T1000 (cell line): ENCODE measurements at regions not wholly inside any gene's neighbourhood (a gene's known extent, or its start where the extent isn't known, plus 50 kb on each side); places are given as distances from the start of the nearest gene placed in this dataset.

Experiments used
- DNase-seq: peaks from one replicate; lab custom pipeline; 2025; ENCODE audit warnings: mixed read lengths; lab: John Stamatoyannopoulos, UW

DNA sequence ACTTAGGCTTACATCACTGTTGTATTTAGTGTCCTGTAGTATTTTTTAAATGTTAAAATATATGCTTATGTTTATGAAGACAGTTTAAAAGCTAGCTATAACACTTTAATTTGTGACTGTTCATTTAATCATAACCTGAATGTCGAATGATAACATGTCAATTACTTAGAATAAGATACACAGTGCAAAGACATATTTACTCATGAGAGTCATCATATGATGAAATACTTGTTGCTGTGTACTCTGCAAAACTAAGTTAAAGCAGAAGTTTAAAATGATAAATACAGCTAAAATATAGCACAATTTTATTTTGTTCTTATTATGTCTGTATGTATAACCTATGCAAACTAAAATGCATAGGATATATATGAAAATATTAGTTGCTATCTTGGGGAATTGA lies 497.4 kb downstream of the FSCB start:
- no peak for DNase-seq

DNA sequence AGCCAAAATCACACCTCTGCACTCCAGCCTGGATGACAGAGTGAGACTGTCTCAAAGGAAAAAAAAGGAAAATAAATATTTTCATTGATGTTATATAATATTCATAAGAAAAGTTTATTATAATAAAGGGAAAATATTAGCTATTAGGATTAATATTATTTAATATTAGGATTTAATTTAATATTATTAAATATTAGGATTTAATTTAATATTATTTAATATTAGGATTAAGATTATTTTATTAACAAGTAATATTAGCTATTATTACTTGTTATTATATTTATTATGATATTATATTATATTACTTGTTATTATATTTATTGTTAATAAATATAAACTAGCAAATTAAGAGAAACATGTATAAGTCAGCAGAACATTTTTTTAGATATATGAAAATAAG lies 518.1 kb downstream of the FSCB start:
- DNase-seq, result no peak

DNA sequence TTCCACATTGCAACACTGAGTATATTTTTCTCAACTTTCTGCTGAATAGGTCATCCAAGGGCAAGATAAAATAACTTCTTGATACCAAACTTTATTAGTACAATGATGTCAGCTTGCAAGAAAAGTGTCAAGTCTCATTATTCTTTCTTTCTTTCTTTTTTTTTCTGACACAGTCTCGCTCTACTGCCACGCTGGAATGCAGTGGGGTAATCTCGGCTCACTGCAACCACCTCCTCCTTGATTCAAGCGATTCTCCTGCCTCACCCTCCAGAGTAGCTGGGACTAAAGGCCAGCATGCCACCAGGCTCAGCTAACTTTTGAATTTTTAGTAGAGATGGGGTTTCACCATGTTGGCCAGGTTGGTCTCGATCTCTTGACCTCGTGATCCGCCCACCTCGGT lies 523.4 kb downstream of the FSCB start:
- DNase-seq, result no peak

DNA sequence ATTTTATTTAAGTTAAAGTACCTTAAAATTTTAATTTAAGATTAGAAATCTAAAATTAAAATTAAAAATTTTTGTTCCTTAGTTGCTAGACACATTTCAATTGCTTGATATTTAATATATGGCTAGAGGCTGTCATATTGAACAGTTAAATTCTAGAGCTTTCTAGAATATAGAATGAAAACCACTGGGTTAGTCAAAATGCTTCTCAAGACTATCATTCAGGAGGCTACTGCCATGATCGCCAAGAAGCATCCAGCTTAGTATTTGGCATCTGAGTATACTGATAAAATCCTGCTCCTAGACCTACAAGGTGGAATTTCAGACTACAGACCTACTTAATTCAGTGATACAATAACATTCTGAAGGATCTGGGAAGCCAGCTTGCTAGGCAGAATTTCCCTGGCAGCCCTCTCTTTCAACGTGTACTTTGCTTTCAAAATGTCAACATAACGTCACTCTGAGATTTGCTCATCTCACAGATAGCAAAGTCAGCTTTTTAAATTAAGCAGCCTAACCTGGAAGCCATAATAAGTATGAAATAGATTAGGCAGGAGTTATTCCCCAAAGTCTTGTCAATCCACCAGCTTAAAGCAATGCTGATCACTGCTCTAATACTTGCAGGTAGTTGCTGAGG lies 525.8 kb downstream of the FSCB start:
- no peak for DNase-seq

DNA sequence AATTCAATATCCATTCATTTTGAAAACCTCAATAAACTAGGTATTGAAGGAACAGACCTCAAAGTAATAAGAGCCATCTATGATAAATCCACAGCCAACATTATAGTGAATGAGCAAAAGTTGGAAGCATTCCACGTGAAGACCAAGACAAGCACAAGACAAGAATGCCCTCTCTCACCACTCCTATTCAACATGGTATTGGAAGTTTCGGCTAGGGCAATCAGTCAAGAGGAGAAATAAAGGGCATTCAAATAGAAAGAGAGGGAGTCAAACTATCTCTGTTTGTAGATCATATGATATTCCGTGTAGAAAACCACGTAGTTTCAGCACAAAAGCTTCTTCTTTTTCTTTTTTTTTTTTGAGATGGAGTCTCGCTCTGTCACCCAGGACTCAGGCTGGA lies 550.3 kb downstream of the FSCB start:
- DNase-seq, result no peak

DNA sequence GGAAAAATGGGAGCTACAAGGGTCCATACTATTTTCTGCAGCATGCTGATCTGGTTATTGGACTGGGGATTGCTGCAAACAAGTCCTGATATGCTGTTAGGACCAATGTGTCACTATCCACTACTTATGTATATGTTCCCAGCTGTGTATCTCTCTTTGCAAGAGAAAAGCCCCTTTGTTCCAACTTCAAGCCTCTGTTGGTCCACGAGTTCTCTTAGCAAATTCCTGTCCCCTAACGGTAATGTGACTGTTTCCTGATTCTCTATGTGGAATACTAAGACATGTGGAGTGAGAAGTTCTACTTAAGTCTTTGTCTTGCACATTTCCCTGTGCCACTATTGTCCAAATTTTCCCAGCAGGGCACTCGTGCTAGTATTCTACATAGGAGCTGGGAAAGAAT lies 557.7 kb downstream of the FSCB start:
- DNase-seq, result no peak

DNA sequence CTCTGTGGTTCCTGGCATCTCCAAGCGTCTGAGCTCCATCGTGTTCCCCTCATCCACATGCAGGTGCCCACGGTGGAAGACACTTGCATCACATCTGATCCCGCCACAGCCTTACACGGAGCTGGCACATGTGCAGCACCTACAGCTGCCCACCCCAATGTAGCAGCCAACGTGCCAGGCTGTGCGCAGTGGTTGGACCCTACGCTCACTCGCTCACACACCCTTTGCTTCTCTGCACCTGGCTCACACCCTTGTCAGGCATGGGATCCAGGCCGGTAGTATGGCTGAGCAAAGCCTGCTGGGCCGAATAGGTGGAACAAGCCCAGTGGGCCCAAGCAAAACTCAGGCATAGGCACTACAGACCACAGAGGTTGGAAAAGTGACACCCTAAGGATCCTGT lies 567.2 kb downstream of the FSCB start:
- no peak for DNase-seq

DNA sequence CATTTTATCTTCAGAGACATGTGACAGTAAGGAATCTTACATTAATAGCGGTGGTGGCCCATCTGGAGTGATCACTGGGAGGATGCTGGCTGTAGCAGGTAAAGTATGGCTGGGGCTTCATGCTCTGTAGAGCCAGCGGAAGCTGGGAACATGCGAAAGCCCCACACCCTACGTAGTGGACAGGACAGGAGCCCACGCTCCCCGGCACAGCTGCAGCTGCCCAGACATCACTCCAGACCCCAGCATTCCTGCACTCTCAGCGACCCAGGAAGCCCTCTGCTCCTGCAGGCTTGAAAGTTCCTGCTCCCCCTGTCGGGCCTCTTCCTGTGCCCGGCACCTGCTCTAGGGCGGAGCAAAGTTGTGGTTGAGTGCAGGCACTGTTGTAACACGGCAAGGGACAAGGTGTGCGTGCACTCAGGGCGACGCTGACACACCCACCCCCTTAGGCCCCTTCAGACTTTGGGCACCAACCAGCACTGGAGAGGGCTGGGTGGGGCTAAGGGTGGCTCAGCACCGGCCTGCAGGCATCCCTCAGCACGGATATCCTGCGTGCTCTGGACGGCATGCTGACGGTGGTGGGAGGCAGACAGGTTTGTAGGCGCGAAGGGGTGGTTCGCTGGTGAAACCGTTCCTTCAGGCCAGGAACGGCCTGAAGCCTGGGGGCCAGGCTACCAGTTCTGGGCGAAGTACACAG lies 568.3 kb downstream of the FSCB start:
- DNase-seq, result no peak

DNA sequence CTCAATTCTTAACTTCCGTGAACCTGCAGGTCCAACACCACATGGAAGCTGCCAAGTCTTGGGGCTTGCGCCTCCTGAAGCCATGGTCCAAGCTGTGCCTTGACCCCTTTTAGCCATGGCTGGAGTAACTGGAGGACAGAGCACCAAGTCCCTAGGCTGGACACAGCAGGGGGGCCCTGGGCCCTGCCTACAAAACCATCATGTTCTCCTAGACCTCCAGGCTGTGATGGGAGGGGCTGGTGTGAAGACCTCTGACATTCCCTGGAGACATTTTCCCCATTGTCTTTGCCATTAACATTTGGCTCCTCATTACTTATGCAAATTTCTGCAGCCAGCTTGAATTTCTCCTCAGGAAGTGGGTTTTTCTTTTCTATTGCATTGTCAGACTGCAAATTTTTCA lies 570.1 kb downstream of the FSCB start:
- no peak for DNase-seq

DNA sequence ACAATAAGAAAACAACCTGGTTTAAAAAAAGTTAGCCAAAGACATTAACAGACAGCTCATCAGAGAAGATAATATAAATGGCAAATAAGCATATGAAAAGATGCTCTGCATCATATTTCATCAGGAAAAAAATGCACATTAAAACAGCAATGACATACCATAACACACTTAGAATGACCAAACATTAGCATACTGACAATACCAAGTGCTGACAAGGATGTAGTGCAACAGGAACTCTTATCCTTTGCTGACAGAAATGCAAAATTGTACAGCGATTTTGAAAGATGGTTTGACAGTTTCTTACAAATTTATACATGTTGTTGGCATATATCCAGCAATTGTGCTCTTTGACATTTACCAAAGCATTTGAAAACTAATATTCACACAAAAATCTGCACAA lies 573.0 kb downstream of the FSCB start:
- DNase-seq, result no peak

DNA sequence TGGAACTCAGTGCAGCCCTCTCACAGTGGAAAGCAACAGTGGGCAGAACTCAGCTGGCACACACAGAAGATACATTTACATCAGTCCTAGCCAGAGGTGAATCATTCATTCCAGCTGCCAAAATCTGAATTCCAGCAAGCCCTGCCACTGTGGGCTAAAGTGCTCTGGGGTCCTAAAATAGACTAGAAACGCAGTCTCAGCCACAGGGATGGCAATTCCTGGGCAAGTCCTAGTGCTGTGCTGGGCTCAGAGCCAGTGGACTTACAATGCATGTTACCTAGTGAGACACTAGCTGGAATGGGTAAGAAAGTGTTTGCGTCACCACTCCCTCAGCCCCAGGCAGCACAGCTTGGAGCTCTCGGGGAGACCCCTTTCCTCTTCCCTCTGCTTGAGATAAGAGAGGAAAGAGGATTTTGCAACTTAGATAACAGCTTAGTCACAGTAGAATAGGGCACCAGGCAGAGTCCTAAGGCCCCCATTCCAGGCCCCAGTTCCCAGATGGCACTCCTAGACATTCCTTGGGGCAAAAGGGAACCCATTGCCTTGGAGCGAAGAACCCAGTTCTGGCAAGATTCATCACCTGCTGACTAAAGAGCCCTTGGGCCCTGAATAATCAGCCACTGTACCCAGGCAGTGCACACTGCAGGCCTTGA lies 592.9 kb downstream of the FSCB start:
- DNase-seq, result no peak

DNA sequence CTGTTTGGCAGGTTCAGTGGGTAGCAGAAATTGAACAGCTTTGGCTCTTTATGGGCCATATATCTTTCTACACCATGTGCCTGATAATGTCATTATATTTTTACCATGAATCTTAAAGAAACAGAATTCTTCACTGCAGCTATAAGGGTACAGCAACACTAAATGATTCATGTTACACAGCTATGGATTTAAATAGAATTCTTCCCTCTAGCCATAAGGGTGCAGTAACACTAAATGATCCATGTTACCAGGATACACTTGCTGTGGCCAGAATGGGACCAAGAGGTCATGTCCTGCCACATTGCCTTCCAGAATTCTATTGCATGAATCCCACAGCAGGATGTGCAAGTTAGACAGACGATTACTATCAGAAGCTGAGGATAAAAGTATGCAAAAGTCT lies 603.9 kb downstream of the FSCB start:
- no peak for DNase-seq

DNA sequence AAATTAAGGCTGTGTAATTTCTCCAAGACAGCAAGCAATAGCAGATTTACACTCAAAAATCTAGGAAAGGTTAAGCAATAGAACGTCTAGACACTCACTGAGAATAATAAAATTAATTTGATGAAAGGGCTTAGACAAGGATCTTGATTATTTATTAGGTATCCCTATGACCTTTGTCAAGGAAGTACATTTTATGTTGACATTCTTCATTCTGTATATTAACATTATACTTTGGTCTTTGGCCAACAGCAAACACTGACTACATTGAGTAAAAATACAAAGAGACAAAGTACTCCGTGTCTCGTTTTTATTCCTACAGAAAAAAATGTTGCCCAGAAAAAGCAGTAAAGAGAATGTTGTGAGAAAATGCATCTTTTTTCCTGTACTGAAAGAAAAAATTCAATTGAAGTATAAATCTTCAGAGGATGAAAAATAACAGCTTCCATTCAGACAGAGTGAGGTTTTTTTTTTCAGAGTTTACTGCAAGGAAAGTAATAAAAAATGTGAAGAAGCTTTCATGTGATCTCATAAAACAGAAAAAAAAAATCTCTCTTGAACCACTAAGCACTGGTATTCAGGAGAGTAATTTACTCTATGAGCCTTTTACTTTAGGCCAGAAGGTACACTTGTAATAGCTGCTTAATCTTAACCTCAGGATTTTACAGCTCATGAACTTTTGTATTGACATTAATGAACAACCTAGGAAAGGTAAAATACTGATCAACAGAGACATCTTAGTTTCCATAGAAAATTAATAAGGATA lies 605.0 kb downstream of the FSCB start:
- DNase-seq, result no peak

DNA sequence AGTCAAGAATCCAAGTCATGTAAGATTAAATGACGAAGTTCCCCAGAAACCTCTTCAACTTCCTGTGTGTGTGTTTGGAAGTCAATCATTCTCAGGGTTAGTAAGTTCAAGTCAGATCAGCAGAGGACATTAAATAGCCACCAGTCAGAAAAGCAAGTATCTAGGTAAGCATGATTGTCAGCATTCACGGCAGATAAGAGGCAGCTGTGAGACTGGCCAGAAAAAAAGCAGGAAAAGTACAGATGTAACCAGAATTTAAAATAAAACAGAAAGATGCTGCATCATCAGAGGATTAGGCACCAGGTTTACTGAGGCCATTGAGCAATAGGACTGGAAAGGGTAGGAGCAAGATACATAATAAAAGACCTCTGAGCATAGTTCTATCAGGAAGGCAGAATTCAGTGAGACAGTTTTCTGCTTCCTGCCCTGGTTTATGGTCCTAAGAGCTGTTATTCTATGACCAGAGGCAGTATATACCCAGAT lies 606.9 kb downstream of the FSCB start:
- no peak for DNase-seq

DNA sequence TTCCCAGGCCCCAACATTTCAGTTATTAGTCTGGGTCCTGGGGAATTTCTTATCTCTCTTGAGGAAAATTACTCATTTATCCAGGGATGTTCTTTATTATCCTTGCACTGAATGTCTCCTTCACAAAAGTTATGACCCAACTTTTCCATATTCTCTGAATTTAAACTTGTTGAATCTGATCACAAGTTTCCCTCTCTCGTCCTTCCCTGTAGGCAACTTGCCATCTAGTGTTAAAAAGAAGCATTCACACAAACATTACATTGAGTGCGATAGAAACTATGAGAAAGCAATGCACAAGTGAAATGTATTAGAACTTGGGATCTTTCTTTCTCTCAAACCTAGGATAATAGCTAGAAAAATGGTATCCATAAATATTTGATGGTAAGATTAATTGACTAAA lies 608.4 kb downstream of the FSCB start:
- no peak for DNase-seq

DNA sequence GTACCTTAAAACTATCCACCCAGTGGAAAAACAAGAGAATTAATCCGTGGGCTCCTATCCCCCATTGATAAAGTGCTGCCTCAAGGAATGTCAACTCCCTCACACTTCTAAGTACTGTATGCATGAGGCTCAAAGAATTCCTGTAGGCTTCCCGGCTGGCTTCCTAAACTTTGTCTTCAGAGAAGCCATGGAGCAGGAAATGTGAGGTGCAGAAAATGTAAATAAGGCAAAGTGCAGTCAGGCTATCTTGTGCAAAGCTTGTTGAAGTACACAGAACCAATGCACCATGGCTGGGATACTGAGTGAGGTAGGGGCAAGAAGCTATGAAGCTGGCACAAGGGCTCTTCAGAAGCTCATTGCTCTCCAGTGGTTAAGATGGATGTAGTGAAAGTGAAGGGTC lies 611.0 kb downstream of the FSCB start:
- DNase-seq, result no peak

DNA sequence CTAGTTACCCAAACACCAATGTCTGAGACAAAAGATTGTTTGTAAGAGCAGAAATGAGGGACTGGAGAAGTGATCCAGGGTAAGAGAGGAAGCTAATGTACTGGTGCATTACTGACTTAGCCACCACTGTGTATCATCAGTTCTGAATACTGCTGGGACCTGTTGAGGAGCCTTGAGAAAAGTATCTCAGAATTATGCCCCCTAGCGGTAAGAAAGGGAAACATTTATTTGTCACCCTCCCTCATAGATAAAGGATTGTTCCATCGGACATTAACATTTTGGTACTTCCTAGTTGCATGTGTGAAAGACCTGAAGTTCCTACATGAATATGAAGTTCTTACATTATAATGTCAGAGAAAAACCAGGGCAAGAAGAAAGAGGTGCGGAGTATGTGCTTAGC lies 612.5 kb downstream of the FSCB start:
- no peak for DNase-seq

DNA sequence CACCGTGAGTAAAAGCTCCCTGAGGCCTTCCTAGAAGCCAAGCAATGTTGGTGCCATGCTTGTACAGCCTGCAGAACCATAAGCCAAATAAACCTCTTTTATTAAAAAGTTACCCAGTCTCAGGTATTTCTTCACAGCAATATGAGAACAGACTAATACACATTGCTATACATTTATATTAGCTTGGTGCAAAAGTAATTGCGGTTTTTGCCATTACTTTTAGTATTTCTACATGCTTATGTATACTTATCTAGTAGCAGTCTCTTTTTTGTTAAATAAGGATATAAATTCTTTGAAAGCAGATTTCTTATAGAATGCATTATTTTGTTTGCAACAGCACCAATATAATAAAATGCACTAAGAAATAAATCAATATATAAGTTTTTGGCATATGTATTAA lies 619.6 kb downstream of the FSCB start:
- DNase-seq, result no peak

DNA sequence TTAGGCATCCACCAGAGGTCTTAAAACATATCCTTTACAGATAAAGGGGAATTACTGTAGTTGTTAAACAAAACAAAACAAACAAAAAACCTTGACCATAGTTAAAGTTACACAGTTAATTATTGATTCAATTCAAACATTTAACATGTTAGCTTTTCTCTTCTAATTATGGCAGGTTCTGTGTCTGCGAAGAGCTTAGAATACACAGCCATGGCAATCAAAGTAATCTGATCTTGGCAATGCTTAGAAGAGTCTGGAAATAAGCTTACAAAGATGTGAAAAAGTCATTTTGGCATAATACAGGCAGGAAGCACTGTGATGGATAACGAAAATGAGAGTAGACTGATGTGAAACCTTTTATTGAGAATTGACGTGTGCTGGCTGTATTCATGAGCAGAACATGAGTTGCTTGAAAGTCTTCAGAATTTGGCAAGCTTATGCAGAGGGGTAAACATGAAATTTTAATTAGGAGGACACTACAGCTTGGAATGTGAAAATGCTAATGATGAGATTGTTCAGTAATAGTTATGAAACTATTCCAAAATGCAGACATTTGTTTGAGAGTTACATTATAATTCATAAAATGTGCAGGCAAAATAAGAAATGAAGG lies 629.6 kb downstream of the FSCB start:
- no peak for DNase-seq

DNA sequence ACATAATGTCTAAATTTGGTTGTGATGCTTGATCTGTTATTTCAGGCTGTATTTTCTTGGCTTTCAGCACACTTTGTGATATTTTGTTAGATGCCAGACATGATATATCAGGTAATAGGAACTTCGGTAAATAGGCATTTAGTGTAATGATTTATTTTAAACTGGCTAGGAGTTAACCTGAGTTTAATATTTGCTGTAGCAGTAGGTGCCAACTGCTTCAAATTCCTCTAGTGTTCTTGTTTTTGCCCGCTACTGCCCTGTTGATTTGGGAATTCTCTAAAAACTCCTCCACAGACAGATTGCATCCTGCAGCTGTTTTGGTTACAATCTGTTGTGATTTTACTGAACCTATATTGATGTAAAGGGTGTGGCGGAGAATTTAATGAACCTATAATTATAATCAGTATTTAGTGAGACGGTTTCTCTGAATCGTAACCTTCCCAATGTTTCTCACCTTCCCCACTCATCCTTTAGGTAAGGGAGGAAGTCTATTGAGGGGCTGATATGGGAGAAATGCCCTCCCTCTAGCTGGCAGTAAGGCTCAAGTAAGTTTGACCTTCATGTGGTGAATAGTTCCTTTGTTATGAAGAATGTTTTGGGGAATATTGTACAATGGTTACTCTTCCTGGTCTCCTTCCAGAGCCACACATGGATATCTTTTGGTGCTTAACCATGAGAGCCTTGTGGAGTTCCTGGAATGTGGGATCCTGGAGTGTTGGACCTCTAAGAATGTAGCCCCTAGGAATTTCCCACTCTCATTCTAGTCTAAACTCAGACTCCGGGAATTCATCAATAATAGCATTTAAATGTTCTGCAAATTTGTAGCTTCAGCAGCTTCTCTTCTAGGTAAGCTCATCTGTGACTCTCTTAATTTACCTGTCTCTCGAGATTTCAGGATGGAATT lies 634.1 kb downstream of the FSCB start:
- no peak for DNase-seq

DNA sequence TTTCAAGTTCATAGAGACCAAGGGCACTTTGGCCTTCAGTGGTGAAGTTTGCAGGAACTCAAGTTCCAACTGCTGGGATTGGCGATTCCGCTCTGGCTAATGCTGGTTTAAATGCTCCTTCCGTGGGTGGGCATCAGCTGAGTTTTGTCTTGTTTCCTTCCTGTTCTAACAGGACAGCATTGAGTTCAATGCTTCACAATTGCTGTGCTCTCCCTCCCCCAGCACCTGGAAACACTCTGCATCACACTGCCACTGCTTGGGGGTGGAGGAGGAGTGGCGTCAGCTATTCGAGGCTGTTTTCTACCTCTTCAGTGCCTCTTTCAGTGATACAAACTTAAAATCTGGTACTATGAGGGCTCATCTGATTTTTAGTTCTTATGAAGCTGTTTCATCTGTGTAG lies 634.9 kb downstream of the FSCB start:
- no peak for DNase-seq
